GM12872 (cell line): ENCODE measurements at regions not wholly inside any gene's neighbourhood (a gene's known extent, or its start where the extent isn't known, plus 50 kb on each side); places are given as distances from the start of the nearest gene placed in this dataset.

Source experiments
- TF ChIP-seq, protein P1 (sequence below): IDR thresholded peaks from 3 replicates; pipeline ENCODE4 v1.5.1; 2011; ENCODE audit warnings: low read depth, mild to moderate bottlenecking, low read length, moderate library complexity; ENCODE audit not compliant: insufficient read depth

DNA sequence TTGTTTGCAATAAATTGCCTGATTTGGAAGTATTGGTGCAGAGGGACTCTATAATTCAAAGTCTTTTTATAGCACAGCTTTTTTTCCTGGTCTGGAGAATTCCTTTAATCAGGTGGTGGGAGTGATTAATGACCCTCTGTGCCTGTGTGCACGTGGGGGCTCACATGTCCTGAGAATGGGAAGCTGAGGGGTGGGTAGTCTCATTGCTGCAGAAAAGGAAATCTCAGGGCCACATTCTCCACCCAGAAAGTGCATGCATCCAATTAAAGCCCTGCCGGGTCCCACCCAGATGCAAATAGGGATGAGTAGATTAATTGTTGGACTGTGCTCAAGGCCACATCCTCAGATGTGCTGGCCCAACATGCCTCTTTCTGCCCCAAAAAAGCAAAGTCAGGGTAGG lies 324.7 kb downstream of the CXCL12 start:
- TF ChIP-seq, protein P1, sequence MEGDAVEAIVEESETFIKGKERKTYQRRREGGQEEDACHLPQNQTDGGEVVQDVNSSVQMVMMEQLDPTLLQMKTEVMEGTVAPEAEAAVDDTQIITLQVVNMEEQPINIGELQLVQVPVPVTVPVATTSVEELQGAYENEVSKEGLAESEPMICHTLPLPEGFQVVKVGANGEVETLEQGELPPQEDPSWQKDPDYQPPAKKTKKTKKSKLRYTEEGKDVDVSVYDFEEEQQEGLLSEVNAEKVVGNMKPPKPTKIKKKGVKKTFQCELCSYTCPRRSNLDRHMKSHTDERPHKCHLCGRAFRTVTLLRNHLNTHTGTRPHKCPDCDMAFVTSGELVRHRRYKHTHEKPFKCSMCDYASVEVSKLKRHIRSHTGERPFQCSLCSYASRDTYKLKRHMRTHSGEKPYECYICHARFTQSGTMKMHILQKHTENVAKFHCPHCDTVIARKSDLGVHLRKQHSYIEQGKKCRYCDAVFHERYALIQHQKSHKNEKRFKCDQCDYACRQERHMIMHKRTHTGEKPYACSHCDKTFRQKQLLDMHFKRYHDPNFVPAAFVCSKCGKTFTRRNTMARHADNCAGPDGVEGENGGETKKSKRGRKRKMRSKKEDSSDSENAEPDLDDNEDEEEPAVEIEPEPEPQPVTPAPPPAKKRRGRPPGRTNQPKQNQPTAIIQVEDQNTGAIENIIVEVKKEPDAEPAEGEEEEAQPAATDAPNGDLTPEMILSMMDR: no peak

DNA sequence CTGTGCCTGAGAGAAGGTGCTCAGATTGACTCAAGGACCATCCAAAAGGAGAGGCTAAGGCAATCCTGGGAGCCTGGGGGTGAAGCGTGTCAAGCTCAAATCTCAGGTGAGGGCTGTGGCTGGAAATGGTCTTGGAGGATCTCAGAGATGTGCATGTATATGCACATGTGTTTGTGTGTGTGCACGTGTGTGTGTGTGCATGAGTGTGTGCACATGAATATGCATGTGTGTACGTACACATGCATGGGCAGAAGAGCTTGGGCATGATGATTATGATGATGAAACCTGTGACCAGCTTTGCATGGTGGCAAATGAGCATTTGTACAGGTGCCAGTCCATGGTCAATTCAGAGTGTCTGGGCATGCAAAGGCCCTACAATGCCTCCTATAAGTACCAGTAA lies 326.6 kb downstream of the CXCL12 start:
- TF ChIP-seq, protein P1: no peak

- TF ChIP-seq, protein P1: no peak
Measured at GRCh38 chr10:44056967-44057805, 327.7 kb downstream of the CXCL12 start.

DNA sequence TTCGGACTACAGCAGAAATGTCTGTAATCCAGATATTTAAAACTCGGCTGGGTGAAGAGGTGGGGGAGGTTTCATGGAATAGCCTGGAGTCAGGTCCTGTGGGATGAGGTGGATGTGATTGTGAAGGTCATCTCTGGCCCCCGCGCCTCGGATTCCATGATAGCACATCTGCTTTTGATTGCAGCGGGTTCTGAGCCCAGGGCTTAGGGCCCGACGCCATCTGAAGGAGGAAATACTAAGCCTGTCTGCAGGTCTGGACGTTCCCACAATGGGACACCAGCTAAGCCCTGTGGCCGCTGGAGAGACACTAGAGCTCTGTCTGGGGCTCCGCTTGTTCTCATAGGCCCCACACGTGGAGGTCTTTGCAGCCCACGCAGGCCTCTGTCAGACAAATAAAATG lies 328.7 kb downstream of the CXCL12 start:
- TF ChIP-seq, protein P1: no peak

- TF ChIP-seq, protein P1: no peak
Measured at GRCh38 chr10:44054046-44054445, 330.9 kb downstream of the CXCL12 start.

GRCh38 chr10:44053391-44053790 lies 331.5 kb downstream of the CXCL12 start:
- TF ChIP-seq, protein P1: no peak

- TF ChIP-seq, protein P1: no peak
Measured at GRCh38 chr10:44051584-44052385, 333.1 kb downstream of the CXCL12 start.
